Neural progenitor cell (in vitro differentiated cells): ENCODE measurements at regions not wholly inside any gene's neighbourhood (a gene's known extent, or its start where the extent isn't known, plus 50 kb on each side); places are given as distances from the start of the nearest gene placed in this dataset.

Source experiments
- DNase-seq: peaks from one replicate; pipeline ENCODE4 v3.0.0-alpha.2; 2016; ENCODE audit warnings: low spot score
- H2AFZ ChIP-seq: fragments of 200-600 bp; sonication (generic); replicated peaks from 2 replicates; pipeline ENCODE4 v1.6.1; 2016; ENCODE audit warnings: antibody characterized with exemption
- H3F3A ChIP-seq: fragments of 200-600 bp; sonication (generic); 2 replicates; pipeline ENCODE4 v1.6.1; 2016; ENCODE audit warnings: antibody characterized with exemption, low read depth
- H3K27ac ChIP-seq: fragments of 200-600 bp; sonication (generic); 2 replicates; pipeline ENCODE4 v1.5.1; 2016; ENCODE audit warnings: mild to moderate bottlenecking
- H3K27me3 ChIP-seq: fragments of 200-600 bp; sonication (generic); 2 replicates; pipeline ENCODE4 v1.6.1; 2016; ENCODE audit warnings: mild to moderate bottlenecking, moderate library complexity
- H3K36me3 ChIP-seq: fragments of 200-600 bp; sonication (generic); 2 replicates; pipeline ENCODE4 v1.5.1; 2016
- H3K4me1 ChIP-seq: fragments of 200-600 bp; sonication (generic); 2 replicates; pipeline ENCODE4 v1.6.1; 2016; ENCODE audit warnings: mixed run types
- H3K4me2 ChIP-seq: fragments of 200-600 bp; sonication (generic); 2 replicates; pipeline ENCODE4 v1.6.1; 2016
- H3K4me3 ChIP-seq: fragments of 200-600 bp; sonication (generic); 2 replicates; pipeline ENCODE4 v1.5.1; 2016
- H3K79me2 ChIP-seq: fragments of 200-600 bp; sonication (generic); 2 replicates; pipeline ENCODE4 v1.6.1; 2016; ENCODE audit warnings: low read depth
- H3K9ac ChIP-seq: fragments of 200-600 bp; sonication (generic); 2 replicates; pipeline ENCODE4 v1.6.1; 2016
- H3K9me3 ChIP-seq: fragments of 200-600 bp; sonication (generic); 2 replicates; pipeline ENCODE4 v1.5.1; 2016; ENCODE audit warnings: low read depth
- H4K20me1 ChIP-seq: fragments of 200-600 bp; sonication (generic); 2 replicates; pipeline ENCODE4 v1.6.1; 2016; ENCODE audit warnings: low read depth
- H3K27ac Mint-ChIP-seq: 3 replicates; pipeline ENCODE4 v1.8.0; 2021; ENCODE audit warnings: mixed read lengths
- H3K27me3 Mint-ChIP-seq: 2 replicates; pipeline ENCODE4 v1.8.0; 2022; ENCODE audit warnings: low read depth, mild to moderate bottlenecking, inconsistent platforms, moderate library complexity, mixed read lengths; ENCODE audit not compliant: insufficient read depth
- H3K36me3 Mint-ChIP-seq: 3 replicates; pipeline ENCODE4 v1.8.0; 2021; ENCODE audit warnings: mixed read lengths
- H3K4me1 Mint-ChIP-seq: 3 replicates; pipeline ENCODE4 v1.8.0; 2021; ENCODE audit warnings: mixed read lengths
- H3K4me3 Mint-ChIP-seq: 3 replicates; pipeline ENCODE4 v1.8.0; 2021; ENCODE audit warnings: mild to moderate bottlenecking, moderate library complexity, mixed read lengths
- H3K9me3 Mint-ChIP-seq: 3 replicates; pipeline ENCODE4 v1.8.0; 2020; ENCODE audit warnings: mixed read lengths
- EZH2 ChIP-seq: fragments of 200-600 bp; sonication (generic); IDR thresholded peaks from 2 replicates; pipeline ENCODE4 v1.6.1; 2017; ENCODE audit warnings: antibody characterized with exemption, mild to moderate bottlenecking, moderate library complexity
- EZH2phosphoT487 ChIP-seq: fragments of 200-600 bp; sonication (generic); IDR thresholded peaks from 2 replicates; pipeline ENCODE4 v1.6.1; 2017; ENCODE audit warnings: antibody characterized with exemption
- TF ChIP-seq, protein P1 (sequence below): fragments of 200-600 bp; sonication (generic); IDR thresholded peaks from 2 replicates; pipeline ENCODE4 v1.5.1; 2017; ENCODE audit warnings: antibody characterized with exemption, mild to moderate bottlenecking

- no peaks in the 10 kb centered on the region for H3K9me3 ChIP-seq
- DNase-seq: no peak
- H3K4me1 ChIP-seq: no peaks in the 10 kb centered on the region
- no peaks in the 10 kb centered on the region for H3K27me3 ChIP-seq
- H3F3A ChIP-seq: no peaks in the 10 kb centered on the region
- Mint-ChIP-seq H3K36me3 (no peaks in the 10 kb centered on the region), H3K27ac (no peak overlapping the region), H3K4me3 (no peak overlapping the region), H3K27me3 (no peaks in the 10 kb centered on the region), H3K4me1 (no peaks in the 10 kb centered on the region), H3K9me3 (peaks cover 4% of the 10 kb centered on the region)
- H3K27ac ChIP-seq: no peak overlapping the region
- no peak overlapping the region for H3K4me2 ChIP-seq
- no peak overlapping the region for H2AFZ ChIP-seq
- H3K79me2 ChIP-seq: no peaks in the 10 kb centered on the region
- H3K9ac ChIP-seq: no peak overlapping the region
- no peaks in the 10 kb centered on the region for H3K36me3 ChIP-seq
- no peaks in the 10 kb centered on the region for H4K20me1 ChIP-seq
- TF ChIP-seq EZH2 (no peak), EZH2phosphoT487 (no peak)
- TF ChIP-seq, protein P1, sequence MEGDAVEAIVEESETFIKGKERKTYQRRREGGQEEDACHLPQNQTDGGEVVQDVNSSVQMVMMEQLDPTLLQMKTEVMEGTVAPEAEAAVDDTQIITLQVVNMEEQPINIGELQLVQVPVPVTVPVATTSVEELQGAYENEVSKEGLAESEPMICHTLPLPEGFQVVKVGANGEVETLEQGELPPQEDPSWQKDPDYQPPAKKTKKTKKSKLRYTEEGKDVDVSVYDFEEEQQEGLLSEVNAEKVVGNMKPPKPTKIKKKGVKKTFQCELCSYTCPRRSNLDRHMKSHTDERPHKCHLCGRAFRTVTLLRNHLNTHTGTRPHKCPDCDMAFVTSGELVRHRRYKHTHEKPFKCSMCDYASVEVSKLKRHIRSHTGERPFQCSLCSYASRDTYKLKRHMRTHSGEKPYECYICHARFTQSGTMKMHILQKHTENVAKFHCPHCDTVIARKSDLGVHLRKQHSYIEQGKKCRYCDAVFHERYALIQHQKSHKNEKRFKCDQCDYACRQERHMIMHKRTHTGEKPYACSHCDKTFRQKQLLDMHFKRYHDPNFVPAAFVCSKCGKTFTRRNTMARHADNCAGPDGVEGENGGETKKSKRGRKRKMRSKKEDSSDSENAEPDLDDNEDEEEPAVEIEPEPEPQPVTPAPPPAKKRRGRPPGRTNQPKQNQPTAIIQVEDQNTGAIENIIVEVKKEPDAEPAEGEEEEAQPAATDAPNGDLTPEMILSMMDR: no peak
- no peak overlapping the region for H3K4me3 ChIP-seq
These were observed 168.5 kb upstream of the ZNF804B start for GRCh38 chr7:88590963-88591362.

DNA sequence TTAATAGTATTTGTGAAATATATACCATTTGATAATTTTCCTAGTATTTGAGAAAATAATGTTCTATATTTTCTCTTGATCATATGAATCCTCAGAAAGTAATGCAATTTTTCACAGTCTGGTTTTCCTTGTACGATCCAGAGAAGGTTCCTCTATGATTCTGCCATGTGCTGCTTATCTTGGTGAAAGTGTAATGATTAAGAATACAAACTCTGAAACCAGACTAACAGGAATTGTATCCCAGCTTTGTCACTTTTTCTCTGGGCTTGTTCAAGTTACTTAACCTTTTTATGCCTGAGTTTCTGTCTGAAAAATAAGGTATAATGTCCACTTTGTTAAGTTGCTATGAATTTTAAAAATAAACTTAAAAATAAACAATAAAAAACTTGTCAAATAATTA is 169.6 kb upstream of the ZNF804B start:
- Histone ChIP-seq H3K4me1 (no peaks in the 10 kb centered on the region), H3K9me3 (no peaks in the 10 kb centered on the region), H3K4me2 (no peak overlapping the region), H4K20me1 (no peaks in the 10 kb centered on the region), H3K4me3 (no peak overlapping the region), H2AFZ (no peak overlapping the region), H3K79me2 (no peaks in the 10 kb centered on the region), H3K36me3 (no peaks in the 10 kb centered on the region), H3K9ac (no peak overlapping the region), H3K27me3 (no peaks in the 10 kb centered on the region), H3F3A (no peaks in the 10 kb centered on the region), H3K27ac (no peak overlapping the region)
- TF ChIP-seq EZH2 (no peak), EZH2phosphoT487 (no peak)
- TF ChIP-seq, protein P1: no peak
- Mint-ChIP-seq H3K4me1 (no peaks in the 10 kb centered on the region), H3K27me3 (no peaks in the 10 kb centered on the region), H3K27ac (no peak overlapping the region), H3K36me3 (no peaks in the 10 kb centered on the region), H3K9me3 (peaks cover 2% of the 10 kb centered on the region), H3K4me3 (no peak overlapping the region)
- no peak for DNase-seq

GRCh38 chr7:88586890-88587289 is 172.6 kb upstream of the ZNF804B start:
- Histone ChIP-seq H3K79me2 (no peaks in the 10 kb centered on the region), H3K4me3 (no peak overlapping the region), H3F3A (no peaks in the 10 kb centered on the region), H3K9ac (no peak overlapping the region), H3K27ac (no peak overlapping the region), H3K27me3 (no peaks in the 10 kb centered on the region), H2AFZ (no peak overlapping the region), H3K4me2 (no peak overlapping the region), H4K20me1 (no peaks in the 10 kb centered on the region), H3K4me1 (no peaks in the 10 kb centered on the region), H3K9me3 (no peaks in the 10 kb centered on the region), H3K36me3 (no peaks in the 10 kb centered on the region)
- DNase-seq: no peak
- Mint-ChIP-seq H3K27ac (no peak overlapping the region), H3K4me3 (no peak overlapping the region), H3K36me3 (no peaks in the 10 kb centered on the region), H3K27me3 (no peaks in the 10 kb centered on the region), H3K9me3 (peaks cover 2% of the 10 kb centered on the region), H3K4me1 (no peaks in the 10 kb centered on the region)
- TF ChIP-seq EZH2phosphoT487 (no peak), EZH2 (no peak)
- TF ChIP-seq, protein P1: no peak

DNA sequence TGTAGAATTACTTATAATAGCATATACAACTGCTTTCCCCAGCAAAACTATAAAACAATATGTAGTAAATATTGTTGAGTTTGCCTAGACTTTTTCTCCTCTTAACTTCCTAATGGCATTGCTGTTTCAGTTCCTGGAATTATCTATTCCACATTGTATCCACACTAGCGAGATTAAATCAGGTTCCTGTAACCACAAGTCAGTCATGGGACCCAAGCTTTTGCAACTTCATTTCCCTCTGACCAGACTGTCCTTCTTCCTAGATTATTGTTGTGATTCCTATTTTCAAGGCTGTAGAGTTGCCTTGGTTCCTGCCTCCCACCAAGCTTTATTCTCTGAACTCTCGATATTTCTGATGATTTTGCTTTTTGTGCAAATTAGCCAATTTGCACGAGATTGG is 173.3 kb upstream of the ZNF804B start:
- TF ChIP-seq EZH2phosphoT487: no peak
- TF ChIP-seq, protein P1: no peak
- no peak for TF ChIP-seq EZH2
- H3K27me3 ChIP-seq: no peaks in the 10 kb centered on the region
- Mint-ChIP-seq H3K27ac (no peak overlapping the region), H3K36me3 (no peaks in the 10 kb centered on the region), H3K9me3 (no peaks in the 10 kb centered on the region), H3K4me1 (no peaks in the 10 kb centered on the region), H3K27me3 (no peaks in the 10 kb centered on the region), H3K4me3 (no peak overlapping the region)
- no peak overlapping the region for H3K4me3 ChIP-seq
- no peak overlapping the region for H3K4me2 ChIP-seq
- no peaks in the 10 kb centered on the region for H4K20me1 ChIP-seq
- H2AFZ ChIP-seq: no peak overlapping the region
- H3K36me3 ChIP-seq: no peaks in the 10 kb centered on the region
- no peaks in the 10 kb centered on the region for H3F3A ChIP-seq
- H3K79me2 ChIP-seq: no peaks in the 10 kb centered on the region
- H3K4me1 ChIP-seq: no peaks in the 10 kb centered on the region
- no peak for DNase-seq
- H3K9me3 ChIP-seq: no peaks in the 10 kb centered on the region
- no peak overlapping the region for H3K9ac ChIP-seq
- H3K27ac ChIP-seq: no peak overlapping the region
